LNCaP clone FGC (cell line): ENCODE measurements at regions not wholly inside any gene's neighbourhood (a gene's known extent, or its start where the extent isn't known, plus 50 kb on each side); places are given as distances from the start of the nearest gene placed in this dataset.
"Not testable (repeated sequence)": the region's sequence is repeated elsewhere in the genome, so short reads cannot be mapped to it uniquely, and the experiment has no call there.

Source experiments
- DNase-seq: peaks from one replicate; pipeline ENCODE4 v3.0.0-alpha.2; 2011; ENCODE audit warnings: low read depth
- H3K4me3 ChIP-seq: 2 replicates; pipeline ENCODE4 v1.5.1; 2011; ENCODE audit warnings: mild to moderate bottlenecking, low read depth, low read length, control low read depth
- TF ChIP-seq, protein P1 (sequence below): IDR thresholded peaks from 2 replicates; pipeline ENCODE4 v1.5.1; 2012; ENCODE audit warnings: mild to moderate bottlenecking; ENCODE audit not compliant: control insufficient read depth, insufficient read depth; ENCODE audit errors: extremely low read depth

- TF ChIP-seq, protein P1, sequence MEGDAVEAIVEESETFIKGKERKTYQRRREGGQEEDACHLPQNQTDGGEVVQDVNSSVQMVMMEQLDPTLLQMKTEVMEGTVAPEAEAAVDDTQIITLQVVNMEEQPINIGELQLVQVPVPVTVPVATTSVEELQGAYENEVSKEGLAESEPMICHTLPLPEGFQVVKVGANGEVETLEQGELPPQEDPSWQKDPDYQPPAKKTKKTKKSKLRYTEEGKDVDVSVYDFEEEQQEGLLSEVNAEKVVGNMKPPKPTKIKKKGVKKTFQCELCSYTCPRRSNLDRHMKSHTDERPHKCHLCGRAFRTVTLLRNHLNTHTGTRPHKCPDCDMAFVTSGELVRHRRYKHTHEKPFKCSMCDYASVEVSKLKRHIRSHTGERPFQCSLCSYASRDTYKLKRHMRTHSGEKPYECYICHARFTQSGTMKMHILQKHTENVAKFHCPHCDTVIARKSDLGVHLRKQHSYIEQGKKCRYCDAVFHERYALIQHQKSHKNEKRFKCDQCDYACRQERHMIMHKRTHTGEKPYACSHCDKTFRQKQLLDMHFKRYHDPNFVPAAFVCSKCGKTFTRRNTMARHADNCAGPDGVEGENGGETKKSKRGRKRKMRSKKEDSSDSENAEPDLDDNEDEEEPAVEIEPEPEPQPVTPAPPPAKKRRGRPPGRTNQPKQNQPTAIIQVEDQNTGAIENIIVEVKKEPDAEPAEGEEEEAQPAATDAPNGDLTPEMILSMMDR = 0 out of 2 replicates have a peak, but pooled peaks have one; percentile 6
- H3K4me3 ChIP-seq, DNase-seq: not testable (repeated sequence)
Measured at GRCh38 chr1:16025-16424, 435.5 kb downstream of the OR4F29 start.

- not testable (repeated sequence) for H3K4me3 ChIP-seq, DNase-seq
Measured at GRCh38 chr1:9941-10717, 441.3 kb downstream of the OR4F29 start.
